NCI-H1105 treated with DMSO at 0.1 percent for 48 hours (cell line): ENCODE measurements at regions not wholly inside any gene's neighbourhood (a gene's known extent, or its start where the extent isn't known, plus 50 kb on each side); places are given as distances from the start of the nearest gene placed in this dataset.
"Not testable (repeated sequence)": the region's sequence is repeated elsewhere in the genome, so short reads cannot be mapped to it uniquely, and the experiment has no call there.

Experiments
- DNase-seq: peaks from one replicate; lab custom pipeline; 2025; lab: John Stamatoyannopoulos, UW

DNA sequence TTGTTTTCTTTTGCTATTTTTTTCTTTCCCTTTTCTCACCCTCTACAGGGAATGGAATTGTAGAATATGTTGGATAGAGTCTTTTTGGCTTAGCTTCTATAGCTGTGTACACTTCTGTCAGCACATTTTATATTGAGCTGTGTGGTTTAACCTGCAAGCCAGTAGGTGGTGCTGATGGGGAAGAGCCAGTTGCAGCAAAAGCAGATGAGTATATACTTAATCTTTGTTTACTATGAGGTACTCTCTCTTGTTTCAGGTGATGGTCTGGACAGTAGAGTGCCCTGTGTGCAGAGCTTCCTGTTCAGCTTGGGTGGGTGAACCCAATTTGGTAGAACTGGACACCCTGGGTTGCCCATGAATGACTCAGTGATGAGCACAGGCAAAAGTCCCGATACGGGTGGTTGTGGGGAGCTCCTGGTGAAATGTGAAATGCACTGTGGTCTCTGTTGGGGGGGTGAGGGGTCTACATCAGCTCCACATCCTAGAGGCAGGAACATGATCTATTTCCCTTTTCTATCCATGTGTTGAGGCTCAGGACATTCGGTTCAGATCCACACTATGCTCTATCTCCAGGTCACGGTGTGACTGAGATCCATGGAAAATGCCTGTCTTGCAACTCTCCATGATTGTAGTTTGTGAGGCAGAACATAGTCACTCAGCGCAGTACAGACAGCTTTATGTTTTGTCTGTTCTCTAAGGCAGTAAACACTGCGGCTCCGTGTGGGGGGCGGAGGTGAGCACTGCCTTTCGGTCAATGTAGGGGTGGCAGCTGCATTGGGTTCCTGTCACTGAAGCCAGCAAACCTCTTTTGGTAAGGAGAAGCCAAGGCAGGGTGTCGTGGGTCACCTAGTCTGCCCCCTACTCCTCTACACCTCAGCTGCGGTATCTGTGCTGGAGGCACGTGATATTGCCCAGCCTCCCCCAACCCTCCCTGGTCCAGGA is 353.2 kb downstream of the PRR16 start:
- DNase-seq: no peak

DNA sequence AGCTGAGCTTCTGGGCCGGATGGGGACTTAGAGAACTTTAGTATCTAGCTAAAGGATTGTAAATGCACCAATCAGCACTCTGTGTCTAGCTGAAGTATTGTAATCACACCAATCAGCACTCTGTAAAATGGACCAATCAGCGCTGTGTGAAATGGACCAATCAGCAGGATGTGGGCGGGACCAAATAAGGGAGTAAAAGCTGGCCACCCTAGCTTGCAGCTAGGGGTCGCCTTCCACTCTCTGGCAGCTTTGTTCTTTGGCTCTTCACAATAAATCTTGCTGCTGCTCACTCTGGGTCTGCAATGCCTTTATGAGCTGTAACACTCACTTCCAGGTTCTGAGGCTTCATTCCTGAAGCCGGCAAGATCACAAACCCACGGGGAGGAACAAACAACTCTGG is 354.0 kb downstream of the PRR16 start:
- no peak for DNase-seq

DNA sequence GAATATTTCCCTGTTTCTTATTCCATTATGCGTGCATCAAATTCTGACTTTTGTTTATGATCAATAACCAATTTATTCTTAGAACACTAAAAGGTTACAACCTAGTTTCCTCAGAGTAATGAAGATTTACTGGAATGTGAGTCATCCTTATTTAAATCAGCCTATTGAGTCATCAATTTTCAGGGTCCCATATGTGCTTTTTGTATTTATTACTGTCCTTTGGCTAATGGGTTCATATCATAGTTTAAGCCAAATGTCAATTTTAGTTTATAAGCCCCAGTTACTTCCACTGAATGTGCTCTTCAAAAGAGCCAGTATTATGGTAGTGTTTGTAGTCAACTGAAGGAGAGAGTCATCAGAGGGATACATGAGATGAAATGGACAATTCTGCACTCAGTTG is 359.2 kb downstream of the PRR16 start:
- DNase-seq: no peak

DNA sequence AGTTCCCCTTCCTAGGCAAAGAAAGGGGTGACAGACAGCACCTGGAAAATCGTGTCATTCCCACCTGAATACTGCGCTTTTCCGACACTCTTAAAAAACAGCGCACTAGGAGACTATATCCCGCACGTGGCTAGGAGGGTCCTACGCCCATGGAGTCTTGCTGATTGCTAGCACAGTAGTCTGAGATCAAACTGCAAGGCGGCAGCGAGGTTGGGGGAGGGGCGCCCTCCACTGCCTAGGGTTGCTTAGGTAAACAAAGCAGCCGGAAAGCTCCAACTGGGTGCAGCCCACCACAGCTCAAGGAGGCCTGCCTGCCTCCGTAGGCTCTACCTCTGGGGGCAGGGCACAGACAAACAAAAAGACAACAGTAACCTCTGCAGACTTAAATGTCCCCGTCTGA is 367.5 kb downstream of the PRR16 start:
- DNase-seq: not testable (repeated sequence)

DNA sequence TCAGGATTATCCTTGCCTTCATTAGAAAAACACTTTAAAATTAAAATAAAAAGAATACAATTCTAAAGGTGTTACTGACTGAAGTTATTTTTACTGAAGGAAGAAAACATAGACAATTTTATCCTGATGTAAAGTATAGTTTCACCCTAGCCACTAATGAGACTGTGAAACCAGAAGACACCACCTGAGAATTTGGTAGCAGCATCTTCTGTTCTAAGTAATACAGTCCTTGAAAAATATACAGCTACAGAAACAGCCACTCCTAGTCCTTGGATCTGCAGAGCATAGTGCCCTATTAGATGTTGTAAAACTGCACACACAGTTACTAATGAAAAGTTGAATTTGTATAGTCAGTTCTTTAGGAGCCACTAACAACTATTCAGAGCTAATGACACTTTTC is 377.7 kb downstream of the PRR16 start:
- no peak for DNase-seq

DNA sequence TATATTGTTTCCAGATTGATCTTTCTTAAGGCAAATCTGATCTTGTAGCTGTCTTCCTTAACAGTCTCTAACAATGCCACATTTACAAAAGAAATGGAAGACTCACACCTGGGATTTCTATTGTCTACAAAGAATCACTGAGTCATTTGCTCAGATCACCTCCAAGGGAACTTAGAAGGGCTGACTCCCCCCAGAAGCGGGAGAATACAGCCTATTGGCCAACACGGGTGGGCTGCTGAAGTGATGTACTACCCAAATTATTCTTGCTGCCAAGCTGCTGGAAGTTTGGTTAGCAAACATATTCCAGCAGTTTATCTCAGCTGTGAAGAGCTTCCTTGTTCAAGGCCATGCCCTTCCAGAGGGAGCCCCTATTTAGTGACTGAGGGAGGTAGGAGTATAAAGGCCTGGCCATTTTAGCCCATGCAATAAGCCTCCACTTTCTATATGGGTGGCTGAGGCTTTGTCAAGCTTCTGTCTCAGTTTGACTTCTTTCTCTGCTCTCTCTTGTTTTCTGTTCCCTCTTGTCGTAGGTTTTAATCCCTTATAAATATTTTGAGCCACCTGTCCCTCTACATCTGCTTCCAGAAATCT is 379.4 kb downstream of the PRR16 start:
- no peak for DNase-seq

DNA sequence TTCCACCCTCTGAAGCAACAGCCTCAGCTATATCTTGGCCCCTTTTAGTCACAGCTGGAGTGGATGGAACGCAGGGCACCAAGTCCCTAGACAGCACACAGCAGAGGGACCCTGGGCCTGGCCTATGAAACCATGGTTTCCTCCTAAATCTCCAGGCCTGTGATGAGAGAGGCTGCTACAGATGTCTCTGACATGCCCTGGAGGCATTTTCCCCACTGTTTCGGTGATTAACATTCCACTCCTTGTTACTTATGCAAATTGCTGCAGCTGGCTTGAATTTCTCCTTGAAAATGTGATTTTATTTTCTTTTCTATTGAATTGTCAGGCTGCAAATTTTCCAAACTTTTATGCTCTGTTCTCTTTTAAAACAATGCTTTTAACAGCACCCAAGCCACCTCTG is 384.8 kb downstream of the PRR16 start:
- no peak for DNase-seq

DNA sequence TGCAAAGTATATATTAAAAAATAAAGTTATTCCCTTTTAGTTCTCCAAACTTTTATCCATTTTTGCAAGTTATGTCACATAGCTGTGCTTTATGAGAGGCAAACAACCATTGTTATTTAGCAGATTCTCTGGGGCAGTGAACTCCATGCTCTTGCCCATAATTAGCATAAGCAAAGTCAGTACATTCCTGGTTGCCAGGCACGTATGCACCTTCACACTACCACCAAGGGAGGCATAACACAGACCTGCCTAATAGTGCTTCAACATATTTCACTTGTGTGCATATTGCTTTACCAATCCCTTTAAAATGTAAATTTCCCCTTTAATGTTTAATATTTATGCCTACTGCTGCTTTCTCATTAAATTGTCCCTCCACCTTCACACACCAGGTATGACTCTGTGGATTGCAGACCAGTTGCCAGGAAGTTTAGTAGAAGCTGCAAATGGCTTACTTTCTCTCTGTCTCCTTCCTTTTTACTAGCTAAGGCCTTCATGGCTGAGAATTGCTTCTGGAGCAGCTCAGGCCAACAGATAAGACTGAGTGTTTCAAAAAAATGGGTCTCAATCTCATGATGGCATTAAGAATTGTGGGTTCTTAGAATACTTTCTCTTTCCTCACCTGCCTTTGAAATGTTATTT is 388.2 kb downstream of the PRR16 start:
- DNase-seq: no peak

DNA sequence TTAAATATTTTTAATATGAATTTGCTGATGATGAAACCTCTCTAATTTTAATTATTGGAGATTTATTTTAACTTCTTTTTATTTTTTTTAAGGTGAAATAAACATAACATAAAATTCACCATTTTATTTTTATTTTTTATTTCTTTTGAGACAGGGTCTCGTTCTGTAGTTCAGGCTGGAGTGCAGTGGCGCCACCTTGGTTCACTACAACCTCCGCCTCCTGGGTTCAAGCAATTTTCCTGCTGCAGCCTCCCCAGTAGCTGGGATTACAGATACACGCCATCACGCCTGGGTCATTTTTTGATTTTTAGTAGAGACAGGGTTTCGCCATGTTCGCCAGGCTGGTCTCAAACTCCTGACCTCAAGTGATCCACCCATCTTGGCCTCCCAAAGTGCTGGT is 402.9 kb downstream of the PRR16 start:
- DNase-seq: no peak

DNA sequence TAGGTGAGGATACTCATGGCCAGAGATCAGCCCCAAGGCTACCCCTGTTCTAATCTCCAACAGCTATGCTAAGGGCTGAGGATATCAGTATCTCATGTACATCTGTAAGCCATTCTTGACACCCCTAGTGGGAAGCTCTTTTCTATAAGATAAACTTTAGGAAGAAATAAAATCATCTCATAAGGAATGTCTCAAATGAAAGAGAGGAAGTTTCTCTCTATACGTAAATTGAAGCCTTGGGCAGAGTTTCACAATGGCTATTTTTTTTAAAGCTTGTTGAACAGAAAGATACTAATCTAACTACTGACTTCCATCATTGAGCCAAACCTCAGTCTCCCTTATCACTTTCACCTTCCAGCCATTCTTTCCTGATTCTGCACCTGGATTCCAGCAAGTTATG is 405.7 kb downstream of the PRR16 start:
- no peak for DNase-seq

DNA sequence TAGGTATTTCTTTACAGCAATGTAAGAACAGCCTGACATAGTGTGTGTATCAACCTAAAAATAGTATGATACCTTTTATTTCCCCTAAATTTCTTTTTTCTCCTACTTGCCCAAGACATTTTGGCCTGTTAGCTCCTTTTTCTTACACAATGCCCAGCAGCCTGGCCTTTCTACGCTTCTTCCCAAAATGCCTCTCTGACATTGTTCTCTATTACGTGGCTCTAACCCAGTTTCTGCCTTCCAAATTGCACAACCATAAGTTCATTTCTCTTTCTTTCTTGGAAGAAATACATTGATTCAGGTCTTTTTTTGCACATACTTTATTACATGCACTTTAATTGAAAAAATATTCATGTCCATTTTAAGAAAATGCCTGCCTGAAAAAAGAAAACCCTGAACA is 408.2 kb downstream of the PRR16 start:
- DNase-seq: no peak

DNA sequence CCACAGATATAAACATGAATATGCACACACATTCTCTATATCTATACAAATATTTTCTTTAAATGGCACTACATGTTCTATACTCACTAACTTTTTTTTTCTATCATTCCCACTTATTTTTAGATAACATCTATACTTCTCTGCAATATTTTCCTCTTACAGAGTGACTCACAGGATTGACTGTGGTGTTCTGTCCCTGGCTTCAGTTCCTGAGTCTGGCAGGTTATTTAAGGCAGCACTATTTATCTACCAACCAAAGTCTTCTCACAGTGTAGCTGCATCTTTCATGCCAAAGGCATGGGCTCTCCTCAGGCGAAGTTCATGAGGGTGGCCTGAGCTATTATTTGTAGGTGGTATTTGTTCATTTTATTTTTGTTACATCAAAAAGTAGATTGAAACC is 409.0 kb downstream of the PRR16 start:
- DNase-seq: no peak

DNA sequence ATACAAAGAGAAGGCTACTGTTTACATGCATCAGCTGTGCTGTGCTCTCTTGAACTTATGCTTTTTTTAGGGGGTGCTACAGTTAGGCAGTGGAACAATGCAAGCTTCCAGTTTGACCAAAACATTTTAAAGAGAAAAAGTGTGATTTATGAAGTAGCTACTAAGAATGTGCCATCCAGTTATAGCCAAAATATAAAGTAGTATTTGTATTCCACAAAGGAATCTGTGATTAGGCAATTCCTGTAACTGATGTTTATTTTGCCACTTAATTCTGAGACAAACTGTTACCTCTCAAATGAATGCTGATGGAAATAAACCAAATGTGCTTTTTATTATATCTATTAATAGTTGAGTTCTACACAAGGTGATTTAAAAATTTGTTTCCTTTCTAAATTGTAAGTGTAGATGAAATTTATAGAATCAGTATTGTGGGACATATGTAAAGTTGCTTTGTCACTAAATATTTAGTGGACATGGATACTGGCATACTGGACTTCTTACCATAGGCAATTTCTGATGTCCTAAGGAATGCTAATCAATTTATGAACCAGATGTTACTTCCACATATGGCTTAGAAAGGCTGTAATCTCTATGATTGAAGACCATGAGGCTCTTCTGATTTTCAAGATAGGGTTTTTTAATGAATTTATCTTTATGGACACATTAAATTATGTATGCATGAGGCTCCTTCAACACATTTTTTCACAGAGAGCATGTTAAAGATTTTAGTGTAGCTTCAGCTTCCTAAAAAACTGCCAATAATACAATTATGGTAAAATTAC is 410.2 kb downstream of the PRR16 start:
- no peak for DNase-seq

DNA sequence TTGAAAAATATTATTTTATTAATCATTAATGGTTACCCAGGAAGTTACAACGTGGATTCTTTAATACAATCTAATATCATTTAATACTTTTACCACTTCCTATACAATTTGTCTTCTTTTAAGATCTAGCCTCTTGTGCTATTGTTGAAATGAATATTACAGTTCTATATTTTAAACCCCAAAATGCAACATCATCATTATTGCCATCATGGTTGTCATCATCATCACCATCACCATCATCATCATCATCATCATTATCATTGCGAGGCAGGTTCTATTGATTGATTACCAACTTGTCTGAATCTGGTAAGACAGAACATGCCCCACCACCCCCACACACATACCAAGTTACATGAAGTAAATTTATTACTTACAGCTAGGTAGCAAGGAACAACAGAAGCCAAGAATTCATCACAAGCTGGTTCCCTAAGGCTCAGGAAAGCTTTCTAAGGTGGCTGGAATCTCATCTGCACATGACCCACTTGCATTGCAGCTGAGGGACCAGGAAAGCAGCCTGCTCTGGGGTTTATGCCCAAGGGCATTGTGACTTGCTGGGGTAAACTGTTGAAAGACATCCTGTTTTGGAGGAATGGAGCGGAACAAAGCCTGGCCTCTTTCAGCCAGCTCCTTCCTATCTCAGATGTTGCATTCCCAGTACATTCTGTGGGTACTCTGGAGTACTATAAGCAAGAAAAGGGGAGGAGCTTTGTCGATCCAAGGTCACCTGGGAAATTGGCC is 418.1 kb downstream of the PRR16 start:
- no peak for DNase-seq

DNA sequence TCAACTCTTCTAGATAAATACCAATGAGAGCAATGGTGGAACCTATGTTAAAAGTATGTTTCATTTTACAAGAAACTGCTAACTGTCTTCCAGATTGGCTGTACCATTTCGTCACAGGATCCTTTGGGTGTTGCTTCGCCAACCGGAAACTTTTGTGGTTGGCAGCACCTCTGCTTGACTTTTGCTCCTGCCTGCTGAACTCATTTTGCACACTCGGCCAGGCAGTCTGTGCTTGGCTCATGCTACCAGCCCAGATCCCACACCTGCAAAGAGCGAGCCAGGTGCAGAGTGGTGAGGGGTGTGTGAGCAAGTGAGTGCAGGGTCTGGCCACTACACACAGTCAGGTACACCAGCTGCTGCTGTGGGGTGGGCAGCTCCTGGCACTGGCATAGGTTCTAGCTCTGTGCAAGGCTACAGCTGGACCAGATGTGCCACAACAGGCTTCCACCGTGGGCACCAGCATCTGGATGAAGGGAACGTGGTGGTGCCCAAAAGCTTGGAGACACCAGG is 422.3 kb downstream of the PRR16 start:
- no peak for DNase-seq

DNA sequence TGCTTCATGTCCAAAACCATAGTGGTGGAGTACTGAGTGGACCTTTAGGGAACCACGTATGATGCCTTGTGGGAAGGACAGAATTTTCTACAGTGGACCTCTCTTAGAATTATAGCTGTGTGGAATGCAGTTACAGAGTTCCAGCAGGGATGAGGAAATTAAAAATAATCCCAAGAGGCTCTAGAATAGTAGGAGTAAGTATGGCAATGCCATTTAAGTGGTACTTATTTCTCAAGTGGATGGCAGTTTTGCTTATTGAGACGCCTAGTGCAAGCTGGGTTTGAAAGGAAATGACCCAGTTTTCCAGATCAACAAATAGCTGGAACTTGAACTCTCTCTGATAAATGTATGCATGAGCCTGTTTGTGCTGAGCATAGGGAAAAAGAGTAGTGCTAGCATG is 431.6 kb downstream of the PRR16 start:
- DNase-seq: no peak

DNA sequence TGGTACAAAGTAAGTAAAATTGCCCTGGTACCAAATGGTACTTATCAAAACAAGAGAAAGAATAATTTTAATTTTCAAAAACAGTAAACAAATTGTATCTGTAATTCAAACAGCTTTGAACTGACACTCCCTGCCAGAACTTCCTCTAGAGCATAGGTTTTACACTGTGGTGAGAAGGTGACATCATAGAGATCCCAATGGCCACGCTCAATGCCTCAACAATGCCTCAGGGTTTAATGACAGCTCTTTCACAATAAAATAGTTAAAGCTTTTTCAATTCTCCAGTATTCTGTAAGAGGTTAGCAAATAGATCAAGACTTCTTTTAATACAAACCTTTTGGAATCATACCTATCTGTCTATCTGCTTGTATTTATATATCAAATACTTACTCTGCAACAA is 437.1 kb downstream of the PRR16 start:
- DNase-seq: no peak

DNA sequence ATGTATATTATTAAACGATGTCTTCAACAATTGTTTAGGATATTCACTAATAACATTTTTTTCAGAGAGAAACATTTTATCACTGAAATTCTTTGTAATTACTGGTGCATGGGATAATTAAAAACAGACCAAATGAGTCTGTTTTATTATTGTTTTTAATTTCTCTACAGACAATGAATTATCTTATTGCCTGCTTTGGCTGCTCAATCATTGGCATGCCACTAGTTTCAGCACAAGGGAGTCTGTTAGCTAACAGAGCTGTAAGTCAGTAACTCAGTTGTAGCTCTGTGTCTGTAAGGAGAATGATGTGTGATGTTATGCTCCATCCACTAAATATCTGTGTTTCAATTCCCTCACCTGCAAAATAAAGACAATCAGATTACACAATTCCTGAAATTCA is 443.9 kb downstream of the PRR16 start:
- DNase-seq: no peak

DNA sequence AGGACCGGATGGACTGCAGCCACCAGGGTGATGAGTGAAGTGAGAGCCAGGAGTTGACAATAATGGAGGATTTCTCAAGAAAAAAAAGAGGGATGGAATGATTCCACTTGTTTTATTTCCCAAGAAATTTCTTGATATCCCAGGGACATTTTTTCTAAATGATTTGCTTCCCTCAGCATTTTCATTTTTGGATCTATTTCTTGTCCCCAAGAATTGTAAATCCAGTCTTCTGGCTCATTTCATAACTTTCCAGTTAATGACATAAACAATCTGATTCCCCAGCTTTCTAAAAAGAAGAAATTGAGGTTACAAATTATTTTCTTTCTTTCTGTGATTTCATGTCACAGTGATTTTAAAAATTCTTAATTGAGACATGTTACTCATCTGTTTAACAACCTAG is 446.5 kb downstream of the PRR16 start:
- no peak for DNase-seq

DNA sequence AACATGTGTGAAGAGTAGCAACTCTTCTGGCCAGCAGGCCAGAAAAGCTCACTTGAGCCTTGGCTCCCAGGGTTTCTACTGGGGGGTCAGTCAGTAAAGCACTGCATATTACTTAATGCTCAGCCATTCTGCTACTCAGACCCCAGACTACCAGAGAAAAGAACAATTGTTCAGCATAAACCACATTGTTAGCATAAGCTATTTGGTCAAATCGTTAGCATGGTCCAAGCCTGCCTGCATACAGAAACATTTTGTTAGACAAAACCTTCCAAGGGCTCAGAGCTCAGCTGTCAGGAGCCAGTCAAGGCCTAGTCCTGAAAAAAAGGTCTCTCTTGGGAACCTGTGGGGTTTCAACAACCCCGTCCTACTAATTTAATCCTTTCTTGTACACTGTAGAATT is 449.3 kb downstream of the PRR16 start:
- DNase-seq: no peak

DNA sequence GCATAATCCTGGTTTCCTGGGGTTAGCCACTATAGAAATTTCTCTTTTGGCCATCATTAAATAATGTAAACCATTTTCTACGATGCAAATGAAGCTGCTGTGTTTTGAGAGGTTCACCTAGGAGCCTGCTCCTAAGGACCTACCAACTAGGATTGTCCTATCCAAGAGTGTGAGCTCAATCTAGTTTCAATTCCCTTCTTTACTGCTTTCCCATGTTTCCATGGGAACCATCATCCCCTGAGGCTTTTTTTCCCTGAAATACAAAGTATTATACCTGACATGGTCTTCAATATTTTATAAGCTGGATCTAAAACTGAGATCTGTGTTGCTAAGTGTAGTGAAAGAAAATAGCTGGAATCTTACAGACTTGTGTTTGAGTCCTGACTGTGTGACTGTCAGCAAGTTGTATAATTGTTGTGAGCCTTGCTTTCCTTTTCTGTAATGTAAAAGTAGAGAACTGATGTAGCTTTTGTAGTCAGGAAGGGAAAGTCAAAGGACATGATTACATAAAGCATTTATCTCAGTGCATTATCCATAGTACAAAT is 453.2 kb downstream of the PRR16 start:
- no peak for DNase-seq
